Pancreas (tissue), 10 donors: ENCODE measurements at regions not wholly inside any gene's neighbourhood (a gene's known extent, or its start where the extent isn't known, plus 50 kb on each side); places are given as distances from the start of the nearest gene placed in this dataset.
A peak's percentile ranks its signal among the peaks of the same experiment; 100 is the strongest.
"Not testable (repeated sequence)": the region's sequence is repeated elsewhere in the genome, so short reads cannot be mapped to it uniquely, and the experiment has no call there.

Source experiments
- ATAC-seq, 4 donors: fragments of 200-7000 bp; cut with Tn5 transposase; one replicate each; pipeline versions ENCODE4 v1.8.0 to v1.9.1; 2020; ENCODE audit warnings: mild to moderate bottlenecking in 4 of 4, moderate library complexity in 4 of 4
- DNase-seq, 6 donors: peaks; one replicate each; pipeline ENCODE4 v3.0.0-alpha.2; 2020
- FAIRE-seq: peaks from 2 replicates; lab custom pipeline; 2012; peaks lifted over from hg19 to GRCh38; lab: Jason Lieb, UNC
- H3K27ac ChIP-seq, 4 donors: fragments of 200-600 bp; sonication (generic); 1 replicate in 3 of 4; 2 replicates in 1 of 4; pipeline versions ENCODE4 v1.5.0 to v1.8.0; 2020
- H3K27me3 ChIP-seq, 4 donors: fragments of 200-600 bp; one replicate each; pipeline ENCODE4 v1.8.0; 2021
- H3K36me3 ChIP-seq, 3 donors: fragments of 200-600 bp; sonication (generic) in 1 of 3; one replicate each; pipeline versions ENCODE4 v1.5.0 to v1.8.0; 2020 to 2021
- H3K4me1 ChIP-seq, 3 donors: fragments of 200-600 bp; one replicate each; pipeline ENCODE4 v1.8.0; 2021
- H3K4me3 ChIP-seq, 4 donors: fragments of 200-600 bp; sonication (generic) in 2 of 4; one replicate each; pipeline versions ENCODE4 v1.5.0 to v1.8.0; 2020 to 2021
- H3K9me3 ChIP-seq, 4 donors: fragments of 200-600 bp; one replicate each; pipeline ENCODE4 v1.8.0; 2021
- WGBS, 2 donors: extraction: QIAGEN DNeasy Blood & Tissue Kit; methylation state at CpG; one replicate each; pipeline ENCODE4 v1.1.7; 2013; 5-methylcytosine and 5-hydroxymethylcytosine counted together
- intact Hi-C, 3 donors: fragments of 100-400 bp; cut with DNase I; formaldehyde crosslinking; loops; one replicate each; pipeline versions ENCODE4 v1.11.1 to v1.14.2; 2022
- TF ChIP-seq, protein P1 (sequence below), 4 donors: fragments of 200-600 bp; sonication (generic) in 3 of 4; IDR thresholded peaks; one replicate each; pipeline versions ENCODE4 v1.5.0 to v1.8.0; 2021; ENCODE audit warnings: antibody characterized with exemption in 4 of 4
- donor health status: healthy with polysubstance abuse.
- donor health status: DM: no; HTN: no; CAD: no; lungs with moderate emphysema.
- donor health status: DM: no; HTN: no; CAD: no.
- donor health status: control.
- donor health status: control.
- donor health status: Bipolar disorder and iron deficiency.
- donor health status: DM: yes; HTN: yes; CAD: no.
- donor health status: DM: no; HTN: no; CAD: no.
- donor health status: DM: no; HTN: no; CAD: no.
- donor health status: DM: yes; HTN: yes; CAD: no.

DNA sequence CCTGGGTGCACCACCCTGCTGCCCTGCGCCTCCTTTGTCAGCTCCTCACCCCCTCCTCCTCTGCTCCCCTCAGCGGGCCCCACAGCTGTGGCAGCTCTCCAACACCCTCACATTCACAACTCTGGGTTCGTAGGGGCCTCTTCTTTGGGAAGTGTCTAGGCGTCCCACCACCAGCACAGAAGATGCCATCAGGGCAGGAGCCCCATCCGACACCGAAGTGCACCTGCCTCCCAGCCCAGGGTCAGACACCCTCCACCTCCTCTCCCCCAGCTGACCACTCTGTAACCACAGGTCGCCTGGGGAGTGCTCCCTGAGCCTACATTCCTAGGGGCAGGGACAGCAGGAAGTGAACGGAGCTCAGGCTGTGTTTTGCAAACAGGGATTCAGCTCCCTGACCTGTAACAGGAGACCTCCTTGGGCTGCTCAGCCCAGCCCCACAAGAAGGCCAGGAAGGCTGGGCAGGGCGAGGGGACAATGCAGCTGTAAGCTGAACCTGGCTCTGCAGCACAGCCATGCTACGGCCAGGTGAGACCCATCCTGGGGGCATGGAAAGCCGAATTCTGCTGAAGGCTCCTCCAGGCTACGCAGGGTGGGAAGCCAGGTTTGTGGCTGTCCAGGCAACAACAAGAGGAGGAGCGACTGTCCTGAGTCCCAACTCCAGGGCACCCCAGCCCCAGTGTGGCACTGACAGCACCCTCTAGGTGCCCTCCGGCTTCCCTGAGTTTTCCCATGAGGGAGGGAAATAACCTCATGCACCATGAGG is 269.0 kb downstream of the GOLGA6L6 start:
- H3K27me3 ChIP-seq: peaks cover 0 to 9% (median 0%) of the 10 kb centered on the region in 4 donors
- WGBS, 2 donors: 56 to 67% methylated on average over 14 of the region's 14 CpGs
- no peaks in the 10 kb centered on the region for H3K36me3 ChIP-seq
- H3K27ac ChIP-seq: no peak overlapping the region
- H3K4me3 ChIP-seq: no peak overlapping the region
- no peak for FAIRE-seq
- no peak for ATAC-seq
- no peaks in the 10 kb centered on the region for H3K4me1 ChIP-seq
- H3K9me3 ChIP-seq: no peaks in the 10 kb centered on the region
- TF ChIP-seq, protein P1, sequence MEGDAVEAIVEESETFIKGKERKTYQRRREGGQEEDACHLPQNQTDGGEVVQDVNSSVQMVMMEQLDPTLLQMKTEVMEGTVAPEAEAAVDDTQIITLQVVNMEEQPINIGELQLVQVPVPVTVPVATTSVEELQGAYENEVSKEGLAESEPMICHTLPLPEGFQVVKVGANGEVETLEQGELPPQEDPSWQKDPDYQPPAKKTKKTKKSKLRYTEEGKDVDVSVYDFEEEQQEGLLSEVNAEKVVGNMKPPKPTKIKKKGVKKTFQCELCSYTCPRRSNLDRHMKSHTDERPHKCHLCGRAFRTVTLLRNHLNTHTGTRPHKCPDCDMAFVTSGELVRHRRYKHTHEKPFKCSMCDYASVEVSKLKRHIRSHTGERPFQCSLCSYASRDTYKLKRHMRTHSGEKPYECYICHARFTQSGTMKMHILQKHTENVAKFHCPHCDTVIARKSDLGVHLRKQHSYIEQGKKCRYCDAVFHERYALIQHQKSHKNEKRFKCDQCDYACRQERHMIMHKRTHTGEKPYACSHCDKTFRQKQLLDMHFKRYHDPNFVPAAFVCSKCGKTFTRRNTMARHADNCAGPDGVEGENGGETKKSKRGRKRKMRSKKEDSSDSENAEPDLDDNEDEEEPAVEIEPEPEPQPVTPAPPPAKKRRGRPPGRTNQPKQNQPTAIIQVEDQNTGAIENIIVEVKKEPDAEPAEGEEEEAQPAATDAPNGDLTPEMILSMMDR (IDR thresholded peaks at IDR 0.05): no peak
- DNase-seq: peak in 1 of 6 donors; percentile 82
- intact Hi-C loops: no loop called here

DNA sequence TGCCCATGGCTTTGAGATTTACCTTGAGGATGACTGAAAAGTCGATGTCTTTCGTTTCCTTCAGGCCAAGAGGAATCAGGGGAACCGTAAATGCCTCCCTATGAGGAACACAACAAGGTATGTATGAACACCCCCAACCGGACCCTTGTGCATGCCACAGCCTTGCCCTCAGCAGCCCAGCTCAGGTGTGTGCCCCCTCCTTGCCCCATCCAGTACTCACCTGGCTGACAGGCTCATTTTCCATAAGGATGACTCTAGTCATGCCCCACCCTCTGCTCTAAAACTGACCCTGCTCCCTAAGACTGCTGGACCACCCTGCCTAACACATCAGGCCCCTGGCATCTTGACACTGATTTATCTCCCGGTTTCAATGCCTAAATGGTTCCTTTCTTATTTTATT is 270.0 kb downstream of the GOLGA6L6 start:
- ATAC-seq: no peak
- no peak overlapping the region for H3K27ac ChIP-seq
- no peaks in the 10 kb centered on the region for H3K9me3 ChIP-seq
- no peak overlapping the region for H3K4me3 ChIP-seq
- H3K36me3 ChIP-seq: no peaks in the 10 kb centered on the region
- WGBS, 2 donors: 38 to 43% methylated on average over 5 of the region's 5 CpGs
- H3K4me1 ChIP-seq: no peaks in the 10 kb centered on the region
- TF ChIP-seq, protein P1 (IDR thresholded peaks at IDR 0.05): no peak
- peaks cover 0 to 5% (median 0%) of the 10 kb centered on the region in 4 donors for H3K27me3 ChIP-seq
- DNase-seq: no peak
- intact Hi-C loops: no loop called here
- no peak for FAIRE-seq

DNA sequence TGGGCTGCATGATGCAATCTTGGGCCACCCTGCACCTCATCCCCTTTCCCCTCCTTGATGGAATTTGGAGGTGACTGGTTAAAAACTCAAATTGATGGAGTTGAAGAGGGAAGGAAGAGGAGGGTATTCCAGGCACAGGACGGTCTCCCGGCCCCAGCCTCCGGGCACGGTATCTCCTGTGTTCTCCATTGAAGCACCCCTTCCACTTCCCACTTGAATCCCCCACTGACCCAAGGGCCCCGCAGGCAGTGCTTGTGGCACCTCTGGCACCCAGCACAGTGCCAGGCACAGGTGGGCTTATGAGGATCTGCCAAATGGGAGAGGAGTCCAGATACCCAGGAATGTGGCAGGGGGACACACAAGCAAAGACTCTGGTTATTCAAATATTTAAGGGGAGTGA is 271.6 kb downstream of the GOLGA6L6 start:
- ATAC-seq, DNase-seq, H3K4me1 ChIP-seq, intact Hi-C loops, H3K27me3 ChIP-seq, H3K4me3 ChIP-seq, H3K9me3 ChIP-seq, FAIRE-seq, H3K36me3 ChIP-seq, H3K27ac ChIP-seq: not testable (repeated sequence)
- 82 to 84% methylated on average over 5 of the region's 5 CpGs for WGBS, 2 donors

DNA sequence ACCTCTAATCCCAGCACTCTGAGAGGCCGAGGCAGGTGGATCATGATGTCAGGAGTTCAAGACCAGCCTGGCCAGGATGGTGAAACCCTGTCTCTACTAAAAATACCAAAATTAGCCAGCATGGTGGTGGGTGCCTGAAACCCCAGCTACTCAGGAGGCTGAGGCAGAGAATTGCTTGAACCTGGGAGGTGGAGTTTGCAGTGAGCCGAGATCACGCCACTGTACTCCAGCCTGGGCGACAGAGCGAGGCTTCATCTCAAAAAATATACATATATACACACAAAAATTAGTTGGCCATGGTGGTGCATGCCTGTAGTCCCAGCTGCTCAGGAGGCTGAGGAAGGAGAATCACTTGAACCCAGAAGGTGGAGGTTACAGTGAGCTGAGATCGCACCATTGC is 273.6 kb downstream of the GOLGA6L6 start:
- intact Hi-C loops, H3K4me3 ChIP-seq, H3K27me3 ChIP-seq, H3K4me1 ChIP-seq, DNase-seq, FAIRE-seq, H3K9me3 ChIP-seq, ATAC-seq, H3K27ac ChIP-seq, H3K36me3 ChIP-seq: not testable (repeated sequence)
- WGBS, 2 donors: 76 to 92% methylated on average over 6 of the region's 6 CpGs

DNA sequence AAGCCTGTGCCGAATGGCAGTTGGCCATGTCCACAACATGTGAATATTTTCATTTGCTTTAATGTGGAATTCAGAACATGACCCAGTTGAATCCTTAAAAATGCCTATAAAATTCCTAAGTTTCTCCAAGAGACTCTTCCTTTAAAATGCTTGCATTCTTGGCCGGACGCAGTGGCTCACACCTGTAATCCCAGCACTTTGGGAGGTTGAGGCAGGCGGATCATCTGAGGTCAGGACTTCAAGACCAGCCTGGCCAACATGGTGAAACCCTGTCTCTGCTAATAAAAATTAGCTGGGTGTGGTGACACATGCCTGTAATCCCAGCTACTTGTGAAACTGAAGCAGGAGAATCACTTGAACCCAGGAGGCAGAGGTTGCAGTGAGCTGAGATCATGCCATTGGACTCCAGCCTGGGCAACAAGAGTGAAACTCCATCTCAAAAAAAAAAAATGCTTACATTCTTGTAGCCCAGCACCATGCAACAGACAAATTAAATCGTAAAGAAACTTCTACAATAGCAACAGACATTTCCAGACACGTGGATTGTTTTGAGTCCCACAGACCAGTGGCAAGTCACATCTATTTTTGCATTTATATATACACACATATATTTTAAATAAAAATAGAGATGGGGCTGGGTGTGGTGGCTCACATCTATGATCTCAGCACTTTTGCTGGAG is 274.4 kb downstream of the GOLGA6L6 start:
- ATAC-seq, H3K4me1 ChIP-seq, H3K9me3 ChIP-seq, H3K36me3 ChIP-seq, DNase-seq, FAIRE-seq, intact Hi-C loops, H3K4me3 ChIP-seq, H3K27ac ChIP-seq, H3K27me3 ChIP-seq: not testable (repeated sequence)
- WGBS, 2 donors: 41 to 54% methylated on average over 6 of the region's 6 CpGs

- H3K4me3 ChIP-seq, H3K9me3 ChIP-seq, intact Hi-C loops, H3K27ac ChIP-seq, H3K4me1 ChIP-seq, FAIRE-seq, ATAC-seq, DNase-seq, H3K27me3 ChIP-seq, H3K36me3 ChIP-seq: not testable (repeated sequence)
- 55 to 64% methylated on average over 1 of the region's 1 CpG for WGBS, 2 donors
These were observed 275.9 kb downstream of the GOLGA6L6 start for GRCh38 chr15:20265710-20266109.

DNA sequence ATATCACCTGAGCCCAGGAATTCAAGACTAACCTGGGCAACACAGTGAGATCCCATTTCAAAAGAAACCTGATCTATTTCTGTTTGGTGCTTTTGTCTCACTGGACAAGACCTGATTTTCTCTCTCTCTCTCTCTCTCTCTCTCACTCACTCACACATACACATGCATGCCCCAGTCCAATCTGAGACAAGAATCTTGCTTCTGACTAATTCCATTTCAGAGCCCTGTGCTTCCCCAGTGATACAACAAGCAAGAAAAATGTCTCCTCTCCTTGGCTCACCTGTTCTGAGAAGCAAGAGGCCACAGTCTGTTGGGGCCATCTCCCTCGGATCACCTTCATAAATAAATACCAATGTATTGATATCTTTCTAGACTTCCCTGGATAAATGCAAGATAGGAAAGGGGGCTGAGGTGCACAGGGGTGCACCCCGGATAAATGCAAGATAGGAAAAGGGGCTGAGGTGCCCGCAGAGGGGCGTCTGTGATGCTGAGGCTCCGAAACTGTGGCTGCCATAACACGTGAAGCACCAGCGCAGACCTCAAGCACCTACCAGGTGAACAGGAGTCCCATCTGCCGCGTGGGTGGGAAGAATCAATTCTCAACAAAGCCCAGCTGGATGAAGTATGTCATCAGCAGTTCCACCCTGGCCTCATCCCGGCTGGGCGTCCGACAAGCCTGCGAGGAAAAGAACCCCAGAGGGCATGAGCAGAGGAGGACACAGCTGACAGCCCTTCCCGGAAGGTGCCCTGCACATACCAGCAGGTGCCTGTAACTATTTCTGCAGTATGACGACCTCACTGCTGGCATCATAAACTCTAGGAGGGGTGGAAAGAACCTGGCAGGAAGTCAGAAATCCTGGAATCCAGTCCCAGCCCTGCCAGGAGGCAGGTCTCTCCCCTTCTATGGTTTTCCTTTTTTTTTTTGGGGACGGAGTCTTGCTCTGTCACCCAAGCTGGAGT is 280.0 kb downstream of the GOLGA6L6 start:
- peak; percentile 10 to 69 (median 38) for ATAC-seq
- H3K4me1 ChIP-seq, DNase-seq, H3K36me3 ChIP-seq, H3K9me3 ChIP-seq, H3K4me3 ChIP-seq, H3K27ac ChIP-seq, H3K27me3 ChIP-seq, FAIRE-seq, intact Hi-C loops: not testable (repeated sequence)
- 51 to 64% methylated on average over 16 of the region's 16 CpGs for whole genome bisulfite sequencing, 2 donors

- ATAC-seq, DNase-seq, H3K4me3 ChIP-seq, FAIRE-seq, H3K36me3 ChIP-seq, H3K27ac ChIP-seq, H3K9me3 ChIP-seq, H3K27me3 ChIP-seq, intact Hi-C loops, H3K4me1 ChIP-seq: not testable (repeated sequence)
- 50 to 64% methylated on average over 7 of the region's 7 CpGs for WGBS, 2 donors
These were observed 280.9 kb downstream of the GOLGA6L6 start for GRCh38 chr15:20260650-20261049.

DNA sequence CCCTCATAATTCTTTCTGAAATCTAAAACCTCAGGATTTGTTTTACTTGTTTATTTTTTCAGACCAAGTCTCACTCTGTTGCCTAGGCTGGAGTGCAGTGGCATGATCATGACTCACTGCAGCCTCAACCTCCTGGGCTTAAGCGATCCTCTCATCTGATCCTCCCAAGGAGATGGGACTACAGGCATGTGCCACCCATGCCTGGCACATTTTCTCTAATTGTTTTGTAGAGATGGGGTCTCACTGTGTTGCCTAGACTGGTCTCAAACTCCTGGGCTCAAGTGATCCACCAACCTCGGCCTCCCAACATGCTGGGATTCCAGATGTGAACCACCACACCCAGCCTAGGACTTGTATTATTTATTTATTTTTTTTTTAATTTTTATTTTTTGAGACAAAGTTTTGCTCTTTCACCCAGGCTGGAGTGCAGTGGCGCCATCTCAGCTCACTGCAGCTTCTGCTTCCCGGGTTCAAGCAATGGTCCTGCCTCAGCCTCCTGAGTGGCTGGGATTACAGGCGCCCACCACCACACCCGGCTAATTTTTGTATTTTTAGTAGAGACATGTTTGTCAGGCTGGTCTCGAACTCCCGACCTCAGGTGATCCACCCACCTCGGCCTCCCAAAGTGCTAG is 281.9 kb downstream of the GOLGA6L6 start:
- H3K9me3 ChIP-seq, FAIRE-seq, DNase-seq, H3K36me3 ChIP-seq, intact Hi-C loops, ATAC-seq, H3K4me1 ChIP-seq, H3K4me3 ChIP-seq, H3K27me3 ChIP-seq, H3K27ac ChIP-seq: not testable (repeated sequence)
- WGBS, 2 donors: 59 to 67% methylated on average over 9 of the region's 9 CpGs
